ENCODE measurements at regions not wholly inside any gene's neighbourhood (a gene's known extent, or its start where the extent isn't known, plus 50 kb on each side); places are given as distances from the start of the nearest gene placed in this dataset.
"Not testable (repeated sequence)": the region's sequence is repeated elsewhere in the genome, so short reads cannot be mapped to it uniquely, and the experiment has no call there.

- no peak for DNase-seq
These were observed 356.2 kb downstream of the GLRX3 start for GRCh38 chr10:130492266-130492934.

- DNase-seq: no peak
These were observed 356.8 kb downstream of the GLRX3 start for GRCh38 chr10:130493021-130493420.

- no peak for DNase-seq
These were observed 357.4 kb downstream of the GLRX3 start for GRCh38 chr10:130493446-130494145.

- DNase-seq: no peak
These were observed 359.1 kb downstream of the GLRX3 start for GRCh38 chr10:130495116-130495862.

- no peak for DNase-seq
These were observed 359.9 kb downstream of the GLRX3 start for GRCh38 chr10:130495891-130496636.

GRCh38 chr10:130497056-130498010, 361.1 kb downstream of the GLRX3 start:
- DNase-seq: no peak

- DNase-seq: no peak
These were observed 361.9 kb downstream of the GLRX3 start for GRCh38 chr10:130498042-130498441.

- no peak for DNase-seq
These were observed 362.7 kb downstream of the GLRX3 start for GRCh38 chr10:130498934-130499333.

- no peak for DNase-seq
These were observed 363.4 kb downstream of the GLRX3 start for GRCh38 chr10:130499541-130499940.

GRCh38 chr10:130500261-130501000, 364.2 kb downstream of the GLRX3 start:
- no peak for DNase-seq

GRCh38 chr10:130507461-130507860, 371.3 kb downstream of the GLRX3 start:
- DNase-seq: no peak

- DNase-seq: no peak
These were observed 373.9 kb downstream of the GLRX3 start for GRCh38 chr10:130509881-130510689.

- DNase-seq: no peak
These were observed 374.6 kb downstream of the GLRX3 start for GRCh38 chr10:130510755-130511154.

GRCh38 chr10:130511766-130512165, 375.6 kb downstream of the GLRX3 start:
- DNase-seq: no peak

GRCh38 chr10:130512936-130513335, 376.7 kb downstream of the GLRX3 start:
- no peak for DNase-seq

- DNase-seq: no peak
These were observed 377.7 kb downstream of the GLRX3 start for GRCh38 chr10:130513686-130514476.

- no peak for DNase-seq
These were observed 379.5 kb downstream of the GLRX3 start for GRCh38 chr10:130515670-130516069.

- no peak for DNase-seq
These were observed 380.0 kb downstream of the GLRX3 start for GRCh38 chr10:130516141-130516735.

GRCh38 chr10:130518921-130519320, 382.7 kb downstream of the GLRX3 start:
- not testable (repeated sequence) for DNase-seq

All from NCI-H2171 treated with DMSO at 0.1 percent for 48 hours (cell line).